IMR-90 (cell line): ENCODE measurements at regions not wholly inside any gene's neighbourhood (a gene's known extent, or its start where the extent isn't known, plus 50 kb on each side); places are given as distances from the start of the nearest gene placed in this dataset.
"Not testable (repeated sequence)": the region's sequence is repeated elsewhere in the genome, so short reads cannot be mapped to it uniquely, and the experiment has no call there.

ENCODE experiments used
- ATAC-seq: fragments of 200-7000 bp; cut with Tn5 transposase; 2 replicates; pipeline ENCODE4 v1.9.1; 2020; ENCODE audit warnings: low read depth, mild to moderate bottlenecking, moderate library complexity
- BruUV-seq: library from RNA; stranded (reverse); fragments of 400-500 nt; replicated peaks from 2 replicates; lab custom pipeline; 2021; lab: Mats Ljungman, UMichigan
- CTCF ChIA-PET: fragments of 300-600 bp; formaldehyde crosslinking; extraction: SDS; loops from one replicate; lab custom pipeline; 2021; ENCODE audit warnings: antibody characterized with exemption; lab: Yijun Ruan, JAX
- POLR2A ChIA-PET: fragments of 300-600 bp; sonication (Branson Sonifier 250); formaldehyde crosslinking; loops from one replicate; lab custom pipeline; 2022; ENCODE audit warnings: antibody characterized with exemption; ENCODE audit not compliant: unreplicated experiment; lab: Charles Lee
- DNase-seq: peaks from one replicate; pipeline ENCODE4 v3.0.0; 2013
- H2AFZ ChIP-seq: replicated peaks from 2 replicates; pipeline ENCODE3; 2013; ENCODE audit warnings: low read length, mild to moderate bottlenecking; ENCODE audit not compliant: poor library complexity
- H2AK5ac ChIP-seq: 2 replicates; pipeline ENCODE4 v1.6.1; 2013; ENCODE audit warnings: low read depth, low read length, inconsistent platforms
- H2AK9ac ChIP-seq: replicated peaks from 2 replicates; pipeline ENCODE3; 2013; ENCODE audit warnings: mild to moderate bottlenecking, low read depth, low read length, moderate library complexity; ENCODE audit not compliant: poor library complexity
- H2BK120ac ChIP-seq: 2 replicates; pipeline ENCODE4 v1.6.1; 2013; ENCODE audit warnings: low read depth, low read length, inconsistent platforms
- H2BK15ac ChIP-seq: 3 replicates; pipeline ENCODE4 v1.6.1; 2013; ENCODE audit warnings: low read depth, low read length, inconsistent platforms
- H2BK20ac ChIP-seq: 2 replicates; pipeline ENCODE4 v1.6.1; 2013; ENCODE audit warnings: low read depth, mild to moderate bottlenecking, inconsistent platforms, low read length, moderate library complexity
- H2BK5ac ChIP-seq: 2 replicates; pipeline ENCODE4 v1.6.1; 2013; ENCODE audit warnings: mild to moderate bottlenecking, low read depth, low read length, inconsistent platforms; ENCODE audit not compliant: poor library complexity, severe bottlenecking
- H3K14ac ChIP-seq: replicated peaks from 2 replicates; pipeline ENCODE4 v1.6.1; 2013; ENCODE audit warnings: low read depth, low read length, inconsistent platforms
- H3K18ac ChIP-seq: 2 replicates; pipeline ENCODE4 v1.6.1; 2013; ENCODE audit warnings: low read depth, low read length, control low read depth
- H3K23ac ChIP-seq: 2 replicates; pipeline ENCODE4 v1.6.1; 2013; ENCODE audit warnings: low read depth, low read length, inconsistent platforms
- H3K27ac ChIP-seq: 2 replicates; pipeline ENCODE4 v1.5.1; 2013; ENCODE audit warnings: mild to moderate bottlenecking, control low read depth, low read length; ENCODE audit not compliant: insufficient read depth
- H3K27me3 ChIP-seq: 2 replicates; pipeline ENCODE4 v1.6.1; 2013; ENCODE audit warnings: low read length; ENCODE audit not compliant: control insufficient read depth, insufficient read depth
- H3K36me3 ChIP-seq: 2 replicates; pipeline ENCODE4 v1.6.1; 2013; ENCODE audit warnings: low read length, mixed read lengths; ENCODE audit not compliant: control insufficient read depth, insufficient read depth
- H3K4ac ChIP-seq: 2 replicates; pipeline ENCODE4 v1.6.1; 2013; ENCODE audit warnings: low read depth, low read length, inconsistent platforms
- H3K4me1 ChIP-seq: 2 replicates; pipeline ENCODE4 v1.6.1; 2013; ENCODE audit warnings: low read length, mixed read lengths; ENCODE audit not compliant: control insufficient read depth, insufficient read depth
- H3K4me2 ChIP-seq: 2 replicates; pipeline ENCODE4 v1.6.1; 2013; ENCODE audit warnings: low read depth, mild to moderate bottlenecking, control low read depth, low read length, moderate library complexity
- H3K4me3 ChIP-seq: 2 replicates; pipeline ENCODE4 v1.5.1; 2013; ENCODE audit warnings: low read depth, mild to moderate bottlenecking, control low read depth, low read length, moderate library complexity; ENCODE audit not compliant: insufficient read depth
- H3K56ac ChIP-seq: 2 replicates; pipeline ENCODE4 v1.6.1; 2013; ENCODE audit warnings: low read length, inconsistent platforms; ENCODE audit not compliant: insufficient read depth; ENCODE audit errors: extremely low read depth
- H3K79me1 ChIP-seq, 2 experiments: 2 replicates each; pipeline ENCODE4 v1.6.1; 2013; ENCODE audit warnings: low read length in 2 of 2, inconsistent platforms in 1 of 2, low read depth in 1 of 2
- H3K9ac ChIP-seq: 2 replicates; pipeline ENCODE4 v1.6.1; 2013; ENCODE audit warnings: low read depth, low read length, control low read depth
- H3K9me1 ChIP-seq: 2 replicates; pipeline ENCODE4 v1.6.1; 2013; ENCODE audit warnings: low read length, inconsistent platforms; ENCODE audit not compliant: insufficient read depth
- H3K9me3 ChIP-seq: 2 replicates; pipeline ENCODE4 v1.6.1; 2013; ENCODE audit warnings: low read length; ENCODE audit not compliant: control insufficient read depth, insufficient read depth
- H4K20me1 ChIP-seq: 2 replicates; pipeline ENCODE4 v1.6.1; 2013; ENCODE audit warnings: low read length, inconsistent platforms; ENCODE audit not compliant: insufficient read depth
- H4K5ac ChIP-seq: 2 replicates; pipeline ENCODE4 v1.6.1; 2013; ENCODE audit warnings: mild to moderate bottlenecking, low read depth, low read length, control low read depth
- H4K8ac ChIP-seq, 2 experiments: 2 replicates each; pipeline ENCODE4 v1.6.1; 2013; ENCODE audit warnings: low read depth in 2 of 2, low read length in 2 of 2, control low read depth in 1 of 2, inconsistent platforms in 1 of 2
- H4K91ac ChIP-seq: 2 replicates; pipeline ENCODE4 v1.6.1; 2013; ENCODE audit warnings: low read depth, low read length, inconsistent platforms; ENCODE audit not compliant: insufficient read depth
- WGBS, 2 experiments: methylation state at CpG; one replicate each; pipeline versions ENCODE4 v1.1.5 to v1.1.7; 2013; ENCODE audit warnings: missing lambda C conversion rate in 2 of 2; ENCODE audit not compliant: insufficient read length in 1 of 2; ENCODE audit errors: extremely low coverage in 2 of 2; 5-methylcytosine and 5-hydroxymethylcytosine counted together
- dilution Hi-C: fragments of 300-500 bp; cut with HindIII; formaldehyde crosslinking; loops from one replicate; pipeline ENCODE4 v1.14.3; 2018; ENCODE audit warnings: low sequenced_read_pairs; ENCODE audit not compliant: unreplicated experiment
- in situ Hi-C: fragments of 300-500 bp; cut with MboI; formaldehyde crosslinking; loops from 3 replicates; pipeline ENCODE4 v1.14.3; 2019; ENCODE audit warnings: low sequenced_read_pairs, inconsistent platforms, mixed read lengths
- intact Hi-C: fragments of 100-400 bp; cut with micrococcal nuclease; formaldehyde crosslinking; loops from 2 replicates; pipeline ENCODE4 v1.10.0; 2022

- WGBS, 2 experiments: no CpG with 5 or more reads among the region's 3 CpGs
- H3K4me1 ChIP-seq, H2AK9ac ChIP-seq, H4K8ac ChIP-seq, H3K9me3 ChIP-seq, H3K4me2 ChIP-seq, ATAC-seq, H2AFZ ChIP-seq, BruUV-seq, CTCF ChIA-PET, H3K9me1 ChIP-seq, H3K4me3 ChIP-seq, in situ Hi-C loops, H2AK5ac ChIP-seq, H3K23ac ChIP-seq, H2BK20ac ChIP-seq, H2BK5ac ChIP-seq, dilution Hi-C loops, H3K56ac ChIP-seq, POLR2A ChIA-PET, H3K27me3 ChIP-seq, intact Hi-C loops, H4K5ac ChIP-seq, H3K79me1 ChIP-seq, H3K4ac ChIP-seq, H3K18ac ChIP-seq, H3K27ac ChIP-seq, H2BK120ac ChIP-seq, H4K20me1 ChIP-seq, DNase-seq, H2BK15ac ChIP-seq, H3K36me3 ChIP-seq, H3K14ac ChIP-seq, H4K91ac ChIP-seq, H3K9ac ChIP-seq: not testable (repeated sequence)
Measured at GRCh38 chrX:28507650-28508049, 79.6 kb upstream of the IL1RAPL1 start.
